Stimulated activated CD8-positive, alpha-beta memory T cell treated with anti-CD3 and anti-CD28 coated beads, Interleukin-15, amount 100 ng/mL, for 48 hours (primary cell): ENCODE measurements at regions not wholly inside any gene's neighbourhood (a gene's known extent, or its start where the extent isn't known, plus 50 kb on each side); places are given as distances from the start of the nearest gene placed in this dataset.

Experiments used
- DNase-seq, 2 donors: peaks; one replicate each; pipeline ENCODE4 v3.0.0-alpha.2; 2020; ENCODE audit warnings: low read depth in 2 of 2

GRCh38 chr2:145157036-145157675, 637.2 kb upstream of the ZEB2 start:
- DNase-seq, result no peak

DNA sequence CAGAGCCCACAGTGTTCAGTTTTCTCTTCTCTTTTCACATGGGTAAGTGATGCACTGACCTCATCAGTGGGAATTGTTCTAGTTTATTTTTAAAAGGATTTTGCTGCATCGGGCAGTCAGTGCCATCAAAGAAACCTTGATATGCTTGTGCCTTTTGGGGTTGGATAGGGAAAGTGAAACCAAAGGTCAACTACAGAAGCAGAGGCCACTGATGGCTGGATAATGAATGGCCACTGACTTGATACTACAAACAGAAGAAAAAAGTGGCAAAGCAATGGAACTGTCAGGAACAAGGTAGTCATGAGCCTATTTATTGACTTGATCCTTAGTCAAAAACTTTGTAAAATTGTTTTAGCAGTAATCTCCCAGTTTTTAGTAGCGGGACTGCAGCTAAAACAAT, 636.3 kb upstream of the ZEB2 start:
- no peak for DNase-seq

DNA sequence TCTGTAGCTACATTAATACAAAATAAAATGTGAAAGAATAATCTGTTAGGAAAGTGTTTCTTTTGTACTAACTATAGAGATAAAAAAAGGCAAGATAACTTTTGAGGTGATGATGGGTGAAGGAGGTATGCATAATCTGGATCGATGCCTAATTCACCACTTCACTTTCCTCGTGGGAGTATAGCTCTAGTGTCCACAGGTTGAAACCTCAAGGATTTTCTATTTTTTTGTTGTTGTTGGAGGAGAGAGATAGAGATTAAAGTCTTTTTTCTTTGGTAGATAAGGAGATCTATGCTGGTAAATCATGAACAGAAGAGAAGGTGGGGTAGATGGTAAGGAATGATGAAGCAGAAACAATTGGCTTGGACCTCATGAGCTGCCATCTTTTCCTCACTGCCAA, 635.3 kb upstream of the ZEB2 start:
- DNase-seq, result no peak

- DNase-seq, result no peak
Measured at GRCh38 chr2:145154731-145155130, 634.8 kb upstream of the ZEB2 start.

GRCh38 chr2:145146691-145147090, 626.8 kb upstream of the ZEB2 start:
- no peak for DNase-seq

- no peak for DNase-seq
Measured at GRCh38 chr2:145144131-145144728, 624.3 kb upstream of the ZEB2 start.

DNA sequence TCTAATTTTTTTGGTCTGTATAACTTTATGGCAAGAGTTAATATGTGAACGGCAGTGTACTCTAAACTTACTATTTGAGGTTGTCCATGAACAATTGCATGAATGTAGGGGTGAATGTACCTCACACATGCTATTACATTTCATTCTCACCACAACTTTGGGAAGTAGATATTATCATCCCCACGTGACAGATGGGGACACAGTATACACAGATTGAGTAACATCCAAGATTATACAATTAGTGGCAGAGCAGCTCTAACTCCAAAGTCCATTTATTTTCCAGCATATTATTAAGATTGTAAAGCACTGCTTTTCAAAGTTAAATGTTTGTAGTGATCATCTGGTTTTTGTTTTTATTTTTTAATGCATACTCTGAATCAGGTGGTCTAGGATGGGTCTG, 622.1 kb upstream of the ZEB2 start:
- DNase-seq, result no peak

DNA sequence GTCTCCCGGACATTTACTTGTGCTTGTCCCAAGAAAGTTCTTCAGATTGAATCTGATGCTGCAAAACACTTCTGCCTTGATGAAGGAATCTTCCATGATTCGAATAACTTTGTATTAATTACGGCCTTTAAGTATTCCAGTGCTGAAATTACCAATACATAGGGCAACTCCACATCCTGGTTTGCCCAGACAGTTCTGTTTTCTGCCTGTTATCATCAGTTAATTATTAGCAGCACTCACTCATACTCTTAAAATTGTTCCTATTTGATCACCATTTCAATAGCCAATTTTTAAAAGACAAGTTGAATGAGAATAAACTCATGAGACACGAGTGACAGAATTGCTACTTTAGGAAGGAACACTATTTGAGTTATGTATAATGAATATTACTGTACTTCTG, 620.7 kb upstream of the ZEB2 start:
- no peak for DNase-seq

GRCh38 chr2:145138626-145139025, 618.7 kb upstream of the ZEB2 start:
- DNase-seq, result no peak

DNA sequence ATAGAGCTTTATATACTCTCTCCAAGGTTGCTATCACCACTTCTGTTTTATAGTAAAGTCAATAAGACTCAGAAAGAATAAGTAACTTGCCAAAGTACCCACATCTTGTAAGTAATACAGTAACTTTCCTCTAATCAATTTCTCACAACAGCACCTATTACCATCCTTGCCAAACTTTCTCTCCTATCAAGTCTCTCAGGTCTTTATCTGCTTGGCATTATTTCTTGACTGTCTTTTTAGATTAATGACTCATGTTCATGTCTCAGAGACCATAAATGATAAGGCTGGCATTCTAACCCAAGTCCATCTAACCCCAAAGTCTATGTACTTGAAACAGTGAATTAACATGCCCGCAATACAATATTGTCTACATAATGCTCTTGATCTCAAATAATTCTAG, 618.0 kb upstream of the ZEB2 start:
- no peak for DNase-seq

DNA sequence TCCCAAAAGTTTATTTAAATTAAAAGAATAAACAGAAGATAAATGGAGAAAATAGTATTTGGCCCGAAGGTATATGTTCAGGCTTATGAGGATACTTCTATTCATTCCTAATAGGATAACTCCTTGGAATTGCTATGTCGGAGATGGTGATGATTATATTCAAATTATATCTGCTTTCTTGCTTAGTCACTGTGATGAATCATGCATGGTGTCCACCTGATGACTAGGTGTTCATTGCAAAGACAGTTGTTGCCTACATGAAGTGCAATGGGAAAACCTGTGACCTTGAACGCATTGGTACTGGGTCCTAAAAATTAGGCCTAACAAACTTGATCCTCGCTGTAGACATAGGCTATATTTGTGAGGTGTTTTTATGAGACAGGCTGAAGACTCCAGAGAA, 617.3 kb upstream of the ZEB2 start:
- DNase-seq, result no peak

DNA sequence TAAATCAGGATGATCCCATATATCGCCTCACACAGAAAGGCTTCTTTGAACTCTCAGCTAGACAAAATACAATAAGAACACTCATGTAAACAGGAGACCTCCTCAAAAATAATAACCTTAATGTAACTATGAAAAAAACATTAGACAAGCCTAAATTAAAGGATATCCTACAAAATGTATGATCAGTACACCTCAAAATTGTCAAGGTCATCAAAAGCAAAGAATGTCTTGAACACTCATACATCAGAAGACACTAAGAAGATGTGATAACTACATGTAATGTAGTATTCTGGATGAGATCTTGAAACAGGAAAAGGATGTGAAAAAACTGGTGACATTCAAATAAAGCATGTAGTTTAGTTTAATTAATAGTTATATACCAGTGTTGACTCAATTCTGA, 616.8 kb upstream of the ZEB2 start:
- no peak for DNase-seq

- no peak for DNase-seq
Measured at GRCh38 chr2:145126146-145126545, 606.2 kb upstream of the ZEB2 start.

- DNase-seq, result no peak
Measured at GRCh38 chr2:145124085-145124484, 604.2 kb upstream of the ZEB2 start.

GRCh38 chr2:145123606-145124005, 603.7 kb upstream of the ZEB2 start:
- no peak for DNase-seq

- no peak for DNase-seq
Measured at GRCh38 chr2:145119225-145119624, 599.3 kb upstream of the ZEB2 start.

- DNase-seq, result no peak
Measured at GRCh38 chr2:145116834-145117725, 597.2 kb upstream of the ZEB2 start.

DNA sequence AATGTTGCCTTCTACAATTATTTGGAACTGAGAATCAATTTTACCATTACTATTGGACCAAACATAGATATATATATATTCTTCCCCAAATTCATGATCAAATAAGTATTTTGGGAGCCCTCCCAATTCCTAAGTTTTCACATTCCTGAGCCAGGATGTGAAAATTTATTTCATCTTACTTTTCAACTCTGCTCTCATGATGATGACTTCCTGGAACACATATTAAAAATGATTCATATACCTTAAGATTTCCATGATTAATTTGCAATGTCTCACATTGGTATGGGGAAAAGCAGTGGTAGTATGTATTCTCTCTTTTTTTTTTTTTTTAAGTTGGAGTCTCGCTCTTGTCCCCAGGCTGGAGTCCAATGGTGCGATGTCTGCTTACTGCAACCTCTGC, 596.1 kb upstream of the ZEB2 start:
- DNase-seq, result no peak

GRCh38 chr2:145114726-145115125, 594.8 kb upstream of the ZEB2 start:
- no peak for DNase-seq

DNA sequence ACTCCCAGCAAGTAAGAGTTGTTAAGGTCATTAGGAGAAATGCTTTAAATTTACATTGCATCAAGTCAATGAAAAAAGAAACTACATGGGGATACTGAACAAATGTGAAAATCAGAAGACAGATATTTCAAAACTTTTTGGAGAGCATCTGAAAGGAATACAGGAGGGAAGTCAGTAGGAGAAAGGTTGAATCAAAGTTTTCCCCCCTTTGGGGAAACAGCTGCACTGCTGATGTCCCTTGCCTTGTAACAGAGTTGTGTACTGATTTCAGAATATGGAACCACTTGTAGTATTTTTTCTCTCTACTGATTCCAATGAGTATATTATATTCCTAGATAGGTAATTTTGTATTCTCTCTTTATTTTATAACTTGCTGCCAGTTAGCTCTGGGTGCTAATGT, 592.5 kb upstream of the ZEB2 start:
- no peak for DNase-seq

GRCh38 chr2:145110668-145111356, 590.9 kb upstream of the ZEB2 start:
- no peak for DNase-seq

DNA sequence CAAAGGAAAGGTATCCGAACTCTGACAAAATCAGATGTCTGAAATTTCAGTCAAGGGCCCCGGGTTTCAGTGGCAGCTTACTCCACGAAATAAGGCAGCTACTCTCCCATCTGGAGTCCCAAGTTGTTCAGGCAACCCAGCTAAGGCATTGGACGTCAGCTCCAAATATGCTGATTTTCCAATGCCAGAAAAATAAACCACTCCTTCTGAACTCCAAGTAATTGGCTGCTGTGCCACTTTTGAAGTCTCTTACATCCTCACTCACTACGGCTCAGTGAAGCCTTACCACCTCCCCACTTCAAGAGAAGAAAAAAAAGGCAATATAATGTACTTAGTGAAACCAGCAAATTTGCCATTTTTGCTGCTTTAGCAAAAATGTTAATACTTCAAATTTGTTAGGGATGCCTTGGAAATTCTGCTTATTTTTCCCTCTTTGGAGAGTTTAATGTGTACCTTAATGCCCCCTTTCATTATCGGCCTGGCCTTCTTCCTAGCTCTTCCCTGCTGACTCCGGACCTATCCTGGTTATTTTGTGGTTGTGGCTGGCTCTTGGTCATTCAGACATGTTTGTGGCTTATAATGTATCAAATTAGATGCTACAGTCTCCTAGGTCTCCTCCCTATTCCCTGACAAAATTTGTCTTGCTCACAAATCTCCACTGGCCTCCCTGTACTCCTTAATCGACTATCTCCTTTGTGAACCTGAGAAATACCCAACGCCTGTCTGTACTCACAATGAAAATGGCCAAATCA, 589.2 kb upstream of the ZEB2 start:
- no peak for DNase-seq
